Rectal smooth muscle tissue (tissue), 1 donor: ENCODE measurements at regions not wholly inside any gene's neighbourhood (a gene's known extent, or its start where the extent isn't known, plus 50 kb on each side); places are given as distances from the start of the nearest gene placed in this dataset.

ENCODE experiments used
- H3K27ac ChIP-seq: one replicate; pipeline ENCODE4 v1.7.0; 2013; ENCODE audit warnings: low read depth, low read length, inconsistent platforms
- H3K27me3 ChIP-seq: one replicate; pipeline ENCODE4 v1.7.0; 2013; ENCODE audit warnings: low read length; ENCODE audit not compliant: control insufficient read depth, insufficient read depth
- H3K36me3 ChIP-seq: one replicate; pipeline ENCODE4 v1.7.0; 2013; ENCODE audit warnings: low read length; ENCODE audit not compliant: control insufficient read depth, insufficient read depth
- H3K4me1 ChIP-seq: one replicate; pipeline ENCODE4 v1.7.0; 2013; ENCODE audit warnings: low read length; ENCODE audit not compliant: control insufficient read depth, insufficient read depth
- H3K4me3 ChIP-seq: one replicate; pipeline ENCODE4 v1.7.0; 2013; ENCODE audit warnings: low read length
- H3K9ac ChIP-seq: one replicate; pipeline ENCODE4 v1.7.0; 2013; ENCODE audit warnings: low read length

DNA sequence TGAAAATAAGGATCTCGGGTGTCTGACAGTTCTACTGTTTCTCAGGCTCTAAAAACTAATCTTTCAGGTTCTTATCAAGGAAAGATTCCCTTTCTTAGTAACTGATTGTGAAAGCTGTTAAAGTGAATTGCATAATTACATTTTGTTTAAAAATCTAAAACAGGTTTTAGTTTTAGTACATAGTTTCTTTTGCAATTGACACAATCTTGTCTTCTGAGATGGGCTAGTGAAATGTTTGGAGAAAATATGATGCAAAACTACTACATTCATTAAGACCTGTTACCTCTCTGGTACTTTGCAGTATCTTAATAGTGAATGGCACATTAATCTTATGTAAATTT is 298.4 kb downstream of the UTRN start:
- no peak overlapping the region for H3K9ac ChIP-seq
- no peaks in the 10 kb centered on the region for H3K36me3 ChIP-seq
- peaks cover 3% of the 10 kb centered on the region for H3K4me1 ChIP-seq
- H3K4me3 ChIP-seq, result no peak overlapping the region
- no peak overlapping the region for H3K27ac ChIP-seq
- no peaks in the 10 kb centered on the region for H3K27me3 ChIP-seq

DNA sequence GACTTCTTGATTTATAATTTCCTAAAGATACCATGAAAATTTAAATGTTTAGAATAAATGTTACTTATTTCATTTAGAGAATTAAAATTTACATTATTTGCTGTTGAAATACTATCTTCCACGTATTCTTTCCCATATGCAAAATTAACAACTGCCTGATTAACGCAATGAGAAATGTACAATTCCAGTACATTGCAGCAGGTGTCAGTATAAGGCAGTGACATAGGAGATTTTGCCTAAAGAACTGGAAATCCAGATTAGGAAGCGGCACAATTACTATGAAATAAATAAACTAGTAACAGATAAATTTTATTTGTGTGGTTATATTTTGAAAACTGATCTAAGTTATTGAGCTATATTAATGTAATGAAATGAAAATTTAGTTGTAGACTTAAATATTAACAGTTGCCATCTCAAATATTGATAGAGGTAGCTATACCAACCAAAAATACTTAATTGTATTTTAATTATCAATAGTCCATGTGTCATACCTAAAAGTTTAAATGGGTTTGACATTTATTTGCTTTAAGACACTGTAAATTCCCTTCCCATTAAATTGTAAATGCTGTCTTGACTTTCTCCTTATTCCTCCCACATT is 300.2 kb downstream of the UTRN start:
- Histone ChIP-seq H3K36me3 (no peaks in the 10 kb centered on the region), H3K27me3 (no peaks in the 10 kb centered on the region), H3K9ac (no peak overlapping the region), H3K4me1 (peaks cover 3% of the 10 kb centered on the region), H3K4me3 (no peak overlapping the region), H3K27ac (no peak overlapping the region)

DNA sequence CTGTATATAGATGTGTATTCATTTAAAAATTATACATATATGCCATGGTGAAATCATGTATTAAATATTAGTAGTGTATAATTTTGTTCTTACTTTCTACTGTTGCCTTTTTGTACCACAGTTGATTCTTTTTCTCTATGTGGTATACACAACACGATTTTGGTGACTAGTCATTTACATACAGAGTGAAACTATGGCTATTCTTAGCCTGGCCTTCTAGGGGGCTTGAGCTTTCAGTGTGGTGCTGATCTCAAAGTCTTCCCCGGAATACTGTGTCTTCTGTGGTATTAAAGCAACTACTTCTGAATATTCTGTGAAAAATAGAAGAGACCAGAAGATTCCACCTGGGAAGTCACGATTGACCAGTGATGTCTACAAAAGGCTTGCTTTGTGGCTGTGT is 301.9 kb downstream of the UTRN start:
- Histone ChIP-seq H3K9ac (no peak overlapping the region), H3K4me3 (no peak overlapping the region), H3K36me3 (no peaks in the 10 kb centered on the region), H3K4me1 (peaks cover 5% of the 10 kb centered on the region), H3K27ac (no peak overlapping the region), H3K27me3 (no peaks in the 10 kb centered on the region)

DNA sequence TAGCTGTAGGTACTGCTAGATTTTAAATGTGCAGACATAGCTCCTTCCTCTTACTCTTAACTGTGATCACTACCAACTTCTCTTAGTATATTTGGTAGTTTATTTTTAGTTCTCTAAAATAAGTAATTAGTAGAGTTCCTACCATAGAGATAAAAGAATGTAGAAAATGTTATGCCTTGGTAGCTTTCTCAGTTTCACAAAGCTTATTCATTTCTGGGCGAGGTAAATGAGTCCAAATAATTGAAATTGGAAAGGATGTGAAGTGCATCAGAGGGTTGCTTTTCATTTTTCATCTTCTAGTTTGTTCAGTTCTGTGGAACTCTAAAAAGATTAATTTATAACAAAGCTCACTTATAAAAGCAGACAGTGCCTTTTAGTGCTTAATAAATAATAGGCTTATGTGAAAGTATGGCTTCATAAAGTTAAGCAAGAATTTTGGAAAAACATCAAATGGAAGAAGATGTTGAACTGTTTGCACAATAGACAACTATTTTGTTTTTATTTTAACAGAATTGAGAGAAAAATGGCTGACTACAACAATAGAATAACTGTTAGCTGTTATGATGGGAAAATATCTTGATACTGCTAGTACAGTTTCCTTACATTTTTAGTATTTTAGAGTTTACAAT is 303.7 kb downstream of the UTRN start:
- Histone ChIP-seq H3K27ac (no peak overlapping the region), H3K4me1 (peaks cover 2% of the 10 kb centered on the region), H3K36me3 (no peaks in the 10 kb centered on the region), H3K9ac (no peak overlapping the region), H3K4me3 (no peak overlapping the region), H3K27me3 (no peaks in the 10 kb centered on the region)

DNA sequence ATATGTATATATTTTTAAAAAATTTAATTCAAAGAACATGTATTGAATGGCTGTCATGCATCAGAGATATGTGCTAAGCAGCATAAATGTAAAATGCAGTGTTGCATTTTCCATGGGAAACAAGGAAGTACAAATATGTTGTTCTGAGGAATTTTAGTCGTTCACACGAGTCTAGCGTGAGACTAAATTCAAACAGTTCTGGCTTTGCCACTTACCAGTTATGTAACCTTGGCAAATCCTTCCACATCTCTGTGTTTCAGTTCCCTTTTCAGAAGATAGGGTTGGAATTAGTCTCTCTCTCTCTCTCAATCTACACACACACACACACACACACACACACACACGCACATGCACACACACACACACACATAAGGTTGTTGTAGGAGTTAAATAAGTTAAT is 305.4 kb downstream of the UTRN start:
- Histone ChIP-seq H3K27me3 (no peaks in the 10 kb centered on the region), H3K4me1 (peaks cover 2% of the 10 kb centered on the region), H3K4me3 (no peak overlapping the region), H3K9ac (no peak overlapping the region), H3K27ac (no peak overlapping the region), H3K36me3 (no peaks in the 10 kb centered on the region)

DNA sequence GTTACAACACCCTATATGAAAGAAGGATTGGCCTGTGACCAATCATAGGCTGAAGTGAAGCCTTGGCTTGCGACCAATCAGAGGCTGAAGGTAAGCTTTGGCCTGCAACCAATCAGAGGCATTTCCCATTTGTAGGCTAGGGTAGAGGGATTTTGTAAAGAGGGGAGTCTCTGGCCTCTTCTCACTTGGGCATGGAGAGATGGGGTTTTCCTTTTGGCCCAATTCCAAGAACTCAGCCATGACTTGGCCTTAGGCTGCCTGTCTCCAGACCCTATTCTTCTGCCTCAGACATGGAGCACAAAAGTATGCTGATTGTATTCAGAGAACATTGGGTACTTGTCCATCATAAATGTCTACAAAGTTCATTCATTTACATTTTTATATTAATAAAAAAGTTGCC is 308.3 kb downstream of the UTRN start:
- no peak overlapping the region for H3K9ac ChIP-seq
- no peaks in the 10 kb centered on the region for H3K36me3 ChIP-seq
- H3K27ac ChIP-seq, result no peak overlapping the region
- no peak overlapping the region for H3K4me3 ChIP-seq
- H3K27me3 ChIP-seq, result no peaks in the 10 kb centered on the region
- peaks cover 2% of the 10 kb centered on the region for H3K4me1 ChIP-seq

DNA sequence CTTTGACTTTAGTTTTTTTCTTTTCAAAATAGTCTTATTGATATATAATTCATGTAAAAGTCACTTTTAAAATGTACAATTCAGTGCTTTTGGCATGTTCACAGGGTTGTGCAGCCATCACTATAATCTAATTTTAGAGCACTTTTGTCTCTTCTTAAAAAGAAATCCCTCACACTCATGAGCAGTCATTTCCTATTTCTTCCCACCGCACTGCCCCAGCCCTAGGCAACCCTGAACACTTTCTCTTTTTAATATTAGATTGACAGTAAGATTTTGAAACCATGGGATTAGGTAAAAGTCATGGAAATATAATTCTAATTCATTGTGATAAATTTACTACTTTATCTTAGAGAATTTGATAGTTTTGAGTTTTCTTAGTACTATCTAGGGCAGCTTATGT is 309.4 kb downstream of the UTRN start:
- Histone ChIP-seq H3K4me1 (peaks cover 2% of the 10 kb centered on the region), H3K9ac (no peak overlapping the region), H3K27ac (no peak overlapping the region), H3K4me3 (no peak overlapping the region), H3K36me3 (no peaks in the 10 kb centered on the region), H3K27me3 (no peaks in the 10 kb centered on the region)

DNA sequence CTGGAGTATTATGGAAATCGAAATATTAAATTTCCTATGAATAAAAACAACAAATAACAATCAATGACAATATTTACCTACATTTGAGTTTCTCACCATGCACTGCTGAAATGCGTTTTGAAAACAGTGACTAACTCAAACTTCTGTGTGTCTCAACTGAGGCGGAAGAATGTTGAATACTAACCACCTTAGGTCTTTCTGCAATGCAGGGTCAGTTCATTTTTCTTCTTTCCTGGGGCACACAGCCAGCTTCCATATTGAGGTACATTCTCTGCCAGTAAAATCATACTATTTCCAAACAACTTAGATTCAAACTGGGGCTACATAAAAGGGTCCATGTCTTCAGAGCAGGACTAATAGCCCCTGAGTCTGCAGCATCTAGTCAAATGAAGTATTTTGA is 310.1 kb downstream of the UTRN start:
- Histone ChIP-seq H3K36me3 (peaks cover 2% of the 10 kb centered on the region), H3K27me3 (no peaks in the 10 kb centered on the region), H3K9ac (no peak overlapping the region), H3K4me3 (no peak overlapping the region), H3K27ac (no peak overlapping the region), H3K4me1 (peaks cover 2% of the 10 kb centered on the region)

DNA sequence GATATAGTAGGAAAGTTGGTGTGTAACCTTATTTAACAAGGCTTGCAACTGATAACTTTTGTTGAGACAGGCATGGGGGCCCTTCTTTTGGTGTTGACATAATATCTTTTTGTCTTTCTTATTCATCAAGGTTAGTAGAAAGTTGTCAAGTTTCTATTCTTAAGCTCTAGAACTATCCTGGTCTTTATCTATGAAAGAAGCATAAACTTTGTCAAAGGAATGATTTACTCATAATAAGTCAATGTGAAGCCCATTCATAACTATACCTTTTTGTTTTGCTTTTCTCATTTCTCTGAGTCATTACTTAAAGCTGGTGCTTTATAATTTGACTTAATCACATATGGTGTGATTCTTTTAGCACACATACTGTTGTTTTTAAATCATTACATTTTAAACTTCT is 312.4 kb downstream of the UTRN start:
- Histone ChIP-seq H3K4me1 (no peaks in the 10 kb centered on the region), H3K36me3 (peaks cover 2% of the 10 kb centered on the region), H3K27me3 (no peaks in the 10 kb centered on the region), H3K9ac (no peak overlapping the region), H3K4me3 (no peak overlapping the region), H3K27ac (no peak overlapping the region)

DNA sequence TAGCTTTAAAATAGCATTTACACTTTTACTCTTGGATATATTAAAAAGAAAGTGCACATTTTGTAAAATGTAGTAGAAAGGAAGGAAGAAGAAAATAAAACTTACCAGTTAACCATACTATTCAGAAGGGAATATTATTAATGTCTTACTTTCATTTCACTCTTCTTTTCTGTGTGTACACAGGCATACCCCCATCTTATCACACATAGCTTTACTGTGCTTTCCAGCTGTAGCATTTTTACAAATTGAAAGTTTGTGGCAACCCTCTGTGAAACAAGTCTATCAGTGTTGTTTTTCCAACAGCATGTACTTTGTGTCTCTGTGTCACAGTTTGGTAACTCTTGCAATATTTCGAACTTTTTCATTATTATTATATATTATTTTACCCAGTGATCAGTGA is 314.5 kb downstream of the UTRN start:
- no peak overlapping the region for H3K4me3 ChIP-seq
- H3K36me3 ChIP-seq, result peaks cover 2% of the 10 kb centered on the region
- H3K27ac ChIP-seq, result no peak overlapping the region
- no peaks in the 10 kb centered on the region for H3K4me1 ChIP-seq
- no peak overlapping the region for H3K9ac ChIP-seq
- no peaks in the 10 kb centered on the region for H3K27me3 ChIP-seq

DNA sequence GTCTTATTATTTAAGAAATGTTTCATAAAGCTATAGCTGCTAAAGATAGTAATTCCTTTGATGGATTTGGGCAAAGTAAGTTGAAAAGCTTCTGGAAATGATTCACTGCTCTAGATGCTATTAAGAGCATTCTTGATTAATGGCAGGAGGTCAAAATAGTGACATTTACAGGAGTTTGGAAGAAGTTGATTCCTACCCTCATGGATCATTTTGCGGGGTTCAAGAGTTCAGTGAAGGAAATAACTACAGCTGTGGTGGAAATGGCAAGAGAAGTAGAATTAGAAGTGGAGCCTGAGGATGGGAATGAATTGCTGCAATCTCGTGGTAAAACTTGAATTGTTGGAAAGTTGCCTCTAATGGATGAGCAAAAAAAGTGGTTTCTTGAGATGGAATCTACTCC is 316.1 kb downstream of the UTRN start:
- no peak overlapping the region for H3K27ac ChIP-seq
- no peaks in the 10 kb centered on the region for H3K27me3 ChIP-seq
- H3K4me1 ChIP-seq, result no peaks in the 10 kb centered on the region
- no peak overlapping the region for H3K4me3 ChIP-seq
- peaks cover 2% of the 10 kb centered on the region for H3K36me3 ChIP-seq
- no peak overlapping the region for H3K9ac ChIP-seq

DNA sequence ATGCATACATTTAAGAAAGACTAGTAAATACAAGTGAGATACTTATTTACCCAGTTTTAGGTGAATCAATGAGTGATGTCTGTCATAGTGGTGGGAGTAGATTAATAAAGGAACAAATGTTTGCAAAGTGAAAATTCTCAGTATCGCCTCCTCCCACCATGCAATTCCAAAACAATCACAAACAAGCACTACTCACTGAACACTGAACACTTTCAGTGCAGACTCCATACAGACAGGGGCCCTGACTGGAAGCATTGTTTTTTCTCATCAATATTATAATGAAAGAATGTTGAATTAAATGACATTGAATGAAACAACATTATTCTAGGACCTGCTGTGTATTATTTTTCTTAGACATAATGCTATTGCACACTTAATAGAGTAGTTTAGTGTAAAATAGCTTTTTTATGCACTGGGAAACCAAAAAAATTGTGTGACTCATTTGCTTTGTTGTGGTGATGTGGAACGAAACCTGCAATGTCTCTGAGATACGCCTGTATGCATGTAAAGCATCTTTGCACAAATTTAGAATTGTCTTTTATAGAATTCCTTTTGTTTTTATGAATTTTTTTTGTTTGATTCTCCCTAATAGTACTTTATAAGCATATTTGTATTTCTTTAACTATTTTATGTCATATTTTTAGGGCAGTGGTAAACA is 317.5 kb downstream of the UTRN start:
- peaks cover 2% of the 10 kb centered on the region for H3K36me3 ChIP-seq
- no peak overlapping the region for H3K27ac ChIP-seq
- H3K4me1 ChIP-seq, result no peaks in the 10 kb centered on the region
- H3K4me3 ChIP-seq, result no peak overlapping the region
- no peaks in the 10 kb centered on the region for H3K27me3 ChIP-seq
- no peak overlapping the region for H3K9ac ChIP-seq

DNA sequence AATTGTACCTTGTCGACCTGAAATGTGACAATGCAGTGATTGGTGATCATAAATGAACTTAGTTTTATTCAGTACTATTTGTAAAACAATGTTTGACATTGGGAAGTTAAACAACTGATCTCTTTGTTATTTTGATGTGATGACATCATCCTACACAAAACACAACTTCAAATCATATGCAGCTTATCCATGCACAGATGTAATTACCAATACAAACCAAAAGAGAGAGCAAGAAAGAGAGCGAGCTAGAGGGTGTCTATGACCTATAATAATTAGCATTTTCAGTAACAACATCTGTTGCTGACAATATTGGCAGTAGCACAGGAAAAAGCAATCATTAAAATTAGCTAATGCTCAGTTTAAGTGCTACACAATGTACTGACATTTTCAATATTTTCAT is 320.9 kb downstream of the UTRN start:
- Histone ChIP-seq H3K27me3 (no peaks in the 10 kb centered on the region), H3K4me3 (no peak overlapping the region), H3K9ac (no peak overlapping the region), H3K27ac (no peak overlapping the region), H3K36me3 (no peaks in the 10 kb centered on the region), H3K4me1 (no peaks in the 10 kb centered on the region)
